HepG2 (cell line): ENCODE measurements at regions not wholly inside any gene's neighbourhood (a gene's known extent, or its start where the extent isn't known, plus 50 kb on each side); places are given as distances from the start of the nearest gene placed in this dataset.

ENCODE experiments used
- ATAC-seq: fragments of 200-7000 bp; cut with Tn5 transposase; 3 replicates; pipeline ENCODE4 v1.9.1; 2020; ENCODE audit warnings: mild to moderate bottlenecking, moderate library complexity
- BruUV-seq: library from RNA; stranded (reverse); fragments of 400-500 nt; replicated peaks from 2 replicates; lab custom pipeline; 2021; lab: Mats Ljungman, UMichigan
- CTCF ChIA-PET: fragments of 300-600 bp; formaldehyde crosslinking; extraction: SDS; loops from one replicate; lab custom pipeline; 2021; ENCODE audit warnings: low total read pairs, inconsistent platforms, low intra/inter-chr PET ratio; lab: Yijun Ruan, JAX
- POLR2A ChIA-PET: fragments of 350-600 bp; sonication (Branson Sonifier 250); formaldehyde crosslinking; loops from one replicate; lab custom pipeline; 2020; ENCODE audit warnings: antibody characterized with exemption, inconsistent platforms; lab: Yijun Ruan, JAX
- DNase-seq: peaks from one replicate; pipeline ENCODE4 v3.0.0-alpha.2; 2015; ENCODE audit warnings: low spot score
- FAIRE-seq: peaks from 3 replicates; lab custom pipeline; 2011; peaks lifted over from hg19 to GRCh38; lab: Jason Lieb, UNC
- H2AFZ ChIP-seq: one replicate; pipeline ENCODE4 v1.6.1; 2011; ENCODE audit warnings: low read length, inconsistent platforms
- H3K27ac ChIP-seq: fragments of 300-600 bp; 3 replicates; pipeline ENCODE4 v1.8.0; 2011; ENCODE audit warnings: mixed run types, mild to moderate bottlenecking, mixed read lengths, low read length, inconsistent platforms; ENCODE audit not compliant: insufficient read depth; ENCODE audit errors: extremely low read length
- H3K27me3 ChIP-seq, 2 experiments: fragments of 200-600 bp in 1 of 2; 2 replicates in 1 of 2; 3 replicates in 1 of 2; pipeline versions ENCODE4 v1.6.0 to v1.8.0; 2011; ENCODE audit warnings: low read length in 2 of 2, mild to moderate bottlenecking in 2 of 2, moderate library complexity in 2 of 2, inconsistent platforms in 1 of 2; ENCODE audit not compliant: insufficient read depth in 2 of 2, control insufficient read depth in 1 of 2
- H3K36me3 ChIP-seq, 2 experiments: fragments of 200-600 bp in 1 of 2; replicated peaks in 1 of 2; 2 replicates in 1 of 2; 3 replicates in 1 of 2; pipeline versions ENCODE4 v1.5.1 to v1.8.0; 2011; ENCODE audit warnings: low read length in 2 of 2, inconsistent platforms in 1 of 2; ENCODE audit not compliant: insufficient read depth in 2 of 2, control insufficient read depth in 1 of 2
- H3K4me1 ChIP-seq: 2 replicates; pipeline ENCODE4 v1.5.1; 2012; ENCODE audit warnings: low read length, inconsistent platforms; ENCODE audit not compliant: insufficient read depth
- H3K4me2 ChIP-seq: 2 replicates; pipeline ENCODE4 v1.6.0; 2011; ENCODE audit warnings: low read depth, low read length, inconsistent platforms
- H3K4me3 ChIP-seq, 3 experiments: fragments of 200-600 bp in 1 of 3; sonication (generic), shearing (Covaris generic) in 1 of 3; replicated peaks in 1 of 3; 2 replicates each; pipeline ENCODE4 v1.5.1; 2011 to 2016; ENCODE audit warnings: low read length in 3 of 3, inconsistent platforms in 2 of 3, low read depth in 2 of 3, mild to moderate bottlenecking in 2 of 3, control low read depth in 1 of 3, mixed read lengths in 1 of 3; ENCODE audit not compliant: insufficient read depth in 1 of 3
- H3K79me2 ChIP-seq: one replicate; pipeline ENCODE4 v1.6.1; 2011; ENCODE audit warnings: low read length, inconsistent platforms; ENCODE audit not compliant: insufficient read depth
- H3K9ac ChIP-seq: 2 replicates; pipeline ENCODE4 v1.6.0; 2011; ENCODE audit warnings: mild to moderate bottlenecking, low read depth, low read length, inconsistent platforms; ENCODE audit not compliant: insufficient read depth
- H3K9me3 ChIP-seq: 2 replicates; pipeline ENCODE4 v1.5.1; 2012; ENCODE audit warnings: mild to moderate bottlenecking, low read length
- H4K20me1 ChIP-seq: 2 replicates; pipeline ENCODE4 v1.6.0; 2011; ENCODE audit warnings: inconsistent platforms, mild to moderate bottlenecking, low read length, moderate library complexity; ENCODE audit not compliant: insufficient read depth
- BRCA1 ChIP-seq: sonication (generic); formaldehyde crosslinking; IDR thresholded peaks from 2 replicates; pipeline ENCODE4 v1.4.0; 2020; ENCODE audit warnings: missing genetic modification reagents
- FOXJ3 ChIP-seq: sonication (generic); formaldehyde crosslinking; IDR thresholded peaks from 2 replicates; pipeline ENCODE4 v1.4.0; 2020; ENCODE audit warnings: missing genetic modification reagents, mild to moderate bottlenecking, borderline replicate concordance
- GABPA ChIP-seq, 2 experiments: IDR thresholded peaks; 2 replicates each; pipeline ENCODE4 v1.6.1; 2011 to 2016; ENCODE audit warnings: low read depth in 2 of 2, low read length in 1 of 2, missing biosample characterization in 1 of 2, missing genetic modification characterization in 1 of 2
- MXD4 ChIP-seq: IDR thresholded peaks from 2 replicates; pipeline ENCODE4 v1.6.1; 2016; ENCODE audit warnings: mild to moderate bottlenecking, missing biosample characterization, missing genetic modification reagents
- NONO ChIP-seq, 2 experiments: fragments of 450-650 bp in 1 of 2; sonication (generic) in 1 of 2; formaldehyde crosslinking in 1 of 2; IDR thresholded peaks in 1 of 2; conservative IDR thresholded peaks in 1 of 2; 2 replicates each; pipeline versions ENCODE4 v1.6.1 to v1.8.0; 2017 to 2022; ENCODE audit warnings: mild to moderate bottlenecking in 1 of 2, missing genetic modification reagents in 1 of 2, moderate library complexity in 1 of 2
- REPIN1 ChIP-seq: sonication (generic); formaldehyde crosslinking; IDR thresholded peaks from 2 replicates; pipeline ENCODE4 v1.8.0; 2022; ENCODE audit warnings: missing genetic modification reagents, low read depth, mild to moderate bottlenecking, borderline replicate concordance
- SIN3A ChIP-seq: IDR thresholded peaks from 2 replicates; pipeline ENCODE4 v1.6.1; 2011; ENCODE audit warnings: low read depth, mild to moderate bottlenecking, control low read depth, low read length, borderline replicate concordance
- SMC3 ChIP-seq: IDR thresholded peaks from 2 replicates; pipeline ENCODE4 v1.6.1; 2011; ENCODE audit warnings: low read length, improper control_type of control experiment
- STAG1 ChIP-seq: sonication (generic); formaldehyde crosslinking; IDR thresholded peaks from 2 replicates; pipeline ENCODE4 v1.4.0; 2020; ENCODE audit warnings: missing genetic modification reagents
- ZNF674 ChIP-seq: sonication (generic); formaldehyde crosslinking; IDR thresholded peaks from 2 replicates; pipeline ENCODE4 v1.5.0; 2020; ENCODE audit warnings: low read depth, mild to moderate bottlenecking, missing genetic modification reagents
- ZNF749 ChIP-seq: sonication (generic); formaldehyde crosslinking; IDR thresholded peaks from 2 replicates; pipeline ENCODE4 v1.8.0; 2022; ENCODE audit warnings: mild to moderate bottlenecking, missing genetic modification reagents, moderate library complexity, borderline replicate concordance
- ZNF878 ChIP-seq: sonication (generic); formaldehyde crosslinking; IDR thresholded peaks from 2 replicates; pipeline ENCODE4 v1.8.1; 2023; ENCODE audit warnings: mild to moderate bottlenecking, missing genetic modification reagents, moderate library complexity
- WGBS: methylation state at CpG from one replicate; pipeline ENCODE4 v1.1.6; 2017; ENCODE audit warnings: low lambda C conversion rate; 5-methylcytosine and 5-hydroxymethylcytosine counted together
- in situ Hi-C: cut with HindIII; loops from 2 replicates; pipeline ENCODE4 v1.10.0; 2017; ENCODE audit warnings: low pct_unique_long_range_greater_than_20kb; ENCODE audit not compliant: extremely low pct_ligation_motif_present
- intact Hi-C: fragments of 100-400 bp; cut with micrococcal nuclease; formaldehyde crosslinking; loops from one replicate; pipeline ENCODE4 v1.10.0; 2022; ENCODE audit not compliant: unreplicated experiment
- TF ChIP-seq, protein P1 (sequence below): sonication (generic); formaldehyde crosslinking; conservative IDR thresholded peaks from 2 replicates; pipeline ENCODE4 v1.4.0; 2020; ENCODE audit warnings: mild to moderate bottlenecking, missing genetic modification reagents, moderate library complexity
- TF ChIP-seq, protein P2 (sequence below): sonication (generic); formaldehyde crosslinking; IDR thresholded peaks from 2 replicates; pipeline ENCODE4 v1.5.0; 2020; ENCODE audit warnings: mild to moderate bottlenecking, missing genetic modification reagents, moderate library complexity

DNA sequence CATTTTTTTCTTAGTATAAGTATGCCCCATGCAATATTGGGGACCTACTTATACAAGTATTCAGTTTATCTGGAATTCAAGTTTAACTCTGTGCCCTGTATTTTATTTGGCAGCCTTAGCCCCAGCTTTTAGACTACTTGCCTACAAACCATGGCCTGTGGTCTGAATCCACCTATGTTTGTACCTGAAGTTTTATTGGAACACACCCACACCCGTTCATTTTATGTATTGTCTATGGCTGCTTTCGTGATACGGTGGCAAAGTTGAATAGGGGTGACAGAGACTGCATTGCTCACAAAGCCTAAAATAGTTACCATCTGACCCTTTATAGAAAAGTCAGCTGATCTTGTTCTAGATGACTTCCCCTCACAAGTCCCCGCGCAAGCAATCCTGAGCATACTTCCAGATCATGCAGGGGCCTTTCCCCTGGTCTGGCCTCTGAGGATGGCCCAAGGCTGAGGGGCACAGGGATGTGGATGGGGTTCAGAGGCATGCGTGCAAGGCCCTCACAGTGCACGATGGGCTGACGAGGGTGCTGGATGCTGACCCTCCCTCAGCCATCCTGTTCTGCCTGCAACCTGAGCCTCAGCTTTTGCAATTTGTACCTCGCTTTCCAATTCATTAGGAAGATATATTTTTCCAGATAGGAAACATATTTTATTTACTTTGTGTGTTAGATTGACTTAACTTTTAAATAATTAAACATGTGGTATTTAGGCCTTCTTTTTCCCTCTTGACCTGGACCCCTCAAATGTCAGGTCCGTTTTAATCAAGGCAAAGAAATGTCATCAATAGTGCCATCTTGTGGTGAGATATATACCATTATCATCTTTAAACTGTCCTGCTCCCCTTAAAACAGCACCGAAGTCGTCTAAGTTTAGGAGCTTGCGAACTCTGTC, 527.3 kb upstream of the CCDC196 start:
- CTCF ChIA-PET = interaction anchor here (1.1 to 1.6 kb wide), 2 partner anchors 19 to 794 kb away, joined by 3 to 21 read pairs; no protein-coding TSS in a partner anchor
- Histone ChIP-seq H3K79me2 (no peaks in the 10 kb centered on the region), H3K9ac (no peak overlapping the region), H3K27me3 (peaks cover 0 to 1% of the 10 kb centered on the region in 2 experiments; a peak in 2 of 5 replicates), H4K20me1 (no peaks in the 10 kb centered on the region), H3K36me3 (no peaks in the 10 kb centered on the region), H2AFZ (no peak overlapping the region), H3K4me1 (no peaks in the 10 kb centered on the region), H3K4me2 (no peak overlapping the region), H3K9me3 (no peaks in the 10 kb centered on the region), H3K4me3 (no peak overlapping the region), H3K27ac (no peak overlapping the region)
- 45% methylated on average over 13 of the region's 13 CpGs for WGBS
- POLR2A ChIA-PET = no interaction called here
- peak; percentile 68 for ATAC-seq
- no TSS peak for BruUV-seq
- peak; percentile 16 for DNase-seq
- in situ Hi-C loops = loop anchor here (5.0 to 10.0 kb wide), 2 partner anchors 544 to 792 kb away; partner anchors contain the start of gene FUT8
- TF ChIP-seq ZNF674 (CRISPR knock-in tag) (no peak), STAG1 (peak; percentile 45), ZNF749 (CRISPR knock-in tag) (no peak), GABPA (IDR thresholded peaks at IDR 0.05; ENCODE audit: low read depth, low read length) (no peak), GABPA (CRISPR knock-in tag; IDR thresholded peaks at IDR 0.05; ENCODE audit: low read depth) (no peak), BRCA1 (CRISPR knock-in tag) (no peak), MXD4 (CRISPR knock-in tag) (no peak), NONO (IDR thresholded peaks at IDR 0.05) (no peak), NONO (CRISPR knock-in tag; conservative IDR thresholded peaks at IDR 0.05) (no peak), REPIN1 (no peak), SMC3 (peak; percentile 29; the same call in 1 of the 2 replicates), FOXJ3 (CRISPR knock-in tag) (no peak), ZNF878 (CRISPR knock-in tag) (no peak), SIN3A (no peak)
- TF ChIP-seq, protein P1, sequence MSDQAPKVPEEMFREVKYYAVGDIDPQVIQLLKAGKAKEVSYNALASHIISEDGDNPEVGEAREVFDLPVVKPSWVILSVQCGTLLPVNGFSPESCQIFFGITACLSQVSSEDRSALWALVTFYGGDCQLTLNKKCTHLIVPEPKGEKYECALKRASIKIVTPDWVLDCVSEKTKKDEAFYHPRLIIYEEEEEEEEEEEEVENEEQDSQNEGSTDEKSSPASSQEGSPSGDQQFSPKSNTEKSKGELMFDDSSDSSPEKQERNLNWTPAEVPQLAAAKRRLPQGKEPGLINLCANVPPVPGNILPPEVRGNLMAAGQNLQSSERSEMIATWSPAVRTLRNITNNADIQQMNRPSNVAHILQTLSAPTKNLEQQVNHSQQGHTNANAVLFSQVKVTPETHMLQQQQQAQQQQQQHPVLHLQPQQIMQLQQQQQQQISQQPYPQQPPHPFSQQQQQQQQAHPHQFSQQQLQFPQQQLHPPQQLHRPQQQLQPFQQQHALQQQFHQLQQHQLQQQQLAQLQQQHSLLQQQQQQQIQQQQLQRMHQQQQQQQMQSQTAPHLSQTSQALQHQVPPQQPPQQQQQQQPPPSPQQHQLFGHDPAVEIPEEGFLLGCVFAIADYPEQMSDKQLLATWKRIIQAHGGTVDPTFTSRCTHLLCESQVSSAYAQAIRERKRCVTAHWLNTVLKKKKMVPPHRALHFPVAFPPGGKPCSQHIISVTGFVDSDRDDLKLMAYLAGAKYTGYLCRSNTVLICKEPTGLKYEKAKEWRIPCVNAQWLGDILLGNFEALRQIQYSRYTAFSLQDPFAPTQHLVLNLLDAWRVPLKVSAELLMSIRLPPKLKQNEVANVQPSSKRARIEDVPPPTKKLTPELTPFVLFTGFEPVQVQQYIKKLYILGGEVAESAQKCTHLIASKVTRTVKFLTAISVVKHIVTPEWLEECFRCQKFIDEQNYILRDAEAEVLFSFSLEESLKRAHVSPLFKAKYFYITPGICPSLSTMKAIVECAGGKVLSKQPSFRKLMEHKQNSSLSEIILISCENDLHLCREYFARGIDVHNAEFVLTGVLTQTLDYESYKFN (CRISPR knock-in tag) = no peak
- TF ChIP-seq, protein P2, sequence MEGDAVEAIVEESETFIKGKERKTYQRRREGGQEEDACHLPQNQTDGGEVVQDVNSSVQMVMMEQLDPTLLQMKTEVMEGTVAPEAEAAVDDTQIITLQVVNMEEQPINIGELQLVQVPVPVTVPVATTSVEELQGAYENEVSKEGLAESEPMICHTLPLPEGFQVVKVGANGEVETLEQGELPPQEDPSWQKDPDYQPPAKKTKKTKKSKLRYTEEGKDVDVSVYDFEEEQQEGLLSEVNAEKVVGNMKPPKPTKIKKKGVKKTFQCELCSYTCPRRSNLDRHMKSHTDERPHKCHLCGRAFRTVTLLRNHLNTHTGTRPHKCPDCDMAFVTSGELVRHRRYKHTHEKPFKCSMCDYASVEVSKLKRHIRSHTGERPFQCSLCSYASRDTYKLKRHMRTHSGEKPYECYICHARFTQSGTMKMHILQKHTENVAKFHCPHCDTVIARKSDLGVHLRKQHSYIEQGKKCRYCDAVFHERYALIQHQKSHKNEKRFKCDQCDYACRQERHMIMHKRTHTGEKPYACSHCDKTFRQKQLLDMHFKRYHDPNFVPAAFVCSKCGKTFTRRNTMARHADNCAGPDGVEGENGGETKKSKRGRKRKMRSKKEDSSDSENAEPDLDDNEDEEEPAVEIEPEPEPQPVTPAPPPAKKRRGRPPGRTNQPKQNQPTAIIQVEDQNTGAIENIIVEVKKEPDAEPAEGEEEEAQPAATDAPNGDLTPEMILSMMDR (CRISPR knock-in tag) = peak; percentile 62
- intact Hi-C loops = loop anchor here (1.0 to 5.0 kb wide), 3 partner anchors 113 to 795 kb away; partner anchors contain the start of gene FUT8
- peak; percentile 69 for FAIRE-seq
